Hindlimb muscle (tissue), 1 donor: ENCODE measurements at regions not wholly inside any gene's neighbourhood (a gene's known extent, or its start where the extent isn't known, plus 50 kb on each side); places are given as distances from the start of the nearest gene placed in this dataset.

ENCODE experiments used
- DNase-seq: peaks from one replicate; pipeline ENCODE4 v3.0.0-alpha.2; 2013

- DNase-seq, result no peak
These were observed 920.1 kb upstream of the LRRN3 start for GRCh38 chr7:110170841-110171240.

GRCh38 chr7:110177463-110177862, 913.5 kb upstream of the LRRN3 start:
- no peak for DNase-seq

- DNase-seq, result no peak
These were observed 911.9 kb upstream of the LRRN3 start for GRCh38 chr7:110179037-110179436.

- no peak for DNase-seq
These were observed 909.2 kb upstream of the LRRN3 start for GRCh38 chr7:110181768-110182167.

GRCh38 chr7:110186334-110186733, 904.6 kb upstream of the LRRN3 start:
- DNase-seq, result no peak

- no peak for DNase-seq
These were observed 902.9 kb upstream of the LRRN3 start for GRCh38 chr7:110187877-110188554.

GRCh38 chr7:110204527-110204926, 886.4 kb upstream of the LRRN3 start:
- DNase-seq, result no peak

GRCh38 chr7:110205899-110206298, 885.0 kb upstream of the LRRN3 start:
- no peak for DNase-seq

- DNase-seq, result no peak
These were observed 881.0 kb upstream of the LRRN3 start for GRCh38 chr7:110209884-110210283.

- DNase-seq, result no peak
These were observed 879.9 kb upstream of the LRRN3 start for GRCh38 chr7:110210941-110211608.

GRCh38 chr7:110224643-110225042, 866.3 kb upstream of the LRRN3 start:
- no peak for DNase-seq

GRCh38 chr7:110246118-110246517, 844.8 kb upstream of the LRRN3 start:
- no peak for DNase-seq

GRCh38 chr7:110253093-110253492, 837.8 kb upstream of the LRRN3 start:
- peak; percentile 31 for DNase-seq

- no peak for DNase-seq
These were observed 833.3 kb upstream of the LRRN3 start for GRCh38 chr7:110257673-110258072.

- DNase-seq, result no peak
These were observed 828.7 kb upstream of the LRRN3 start for GRCh38 chr7:110262251-110262650.

- DNase-seq, result no peak
These were observed 826.6 kb upstream of the LRRN3 start for GRCh38 chr7:110264288-110264687.

- DNase-seq, result no peak
These were observed 809.6 kb upstream of the LRRN3 start for GRCh38 chr7:110281362-110281761.

- DNase-seq, result no peak
These were observed 807.9 kb upstream of the LRRN3 start for GRCh38 chr7:110283056-110283455.

GRCh38 chr7:110291430-110291829, 799.5 kb upstream of the LRRN3 start:
- no peak for DNase-seq

- no peak for DNase-seq
These were observed 794.6 kb upstream of the LRRN3 start for GRCh38 chr7:110296321-110296720.

GRCh38 chr7:110307776-110308175, 783.2 kb upstream of the LRRN3 start:
- DNase-seq, result no peak

- DNase-seq, result no peak
These were observed 782.1 kb upstream of the LRRN3 start for GRCh38 chr7:110308791-110309190.

GRCh38 chr7:110309941-110310340, 781.0 kb upstream of the LRRN3 start:
- no peak for DNase-seq

GRCh38 chr7:110311556-110311955, 779.4 kb upstream of the LRRN3 start:
- no peak for DNase-seq
